ENCODE measurements at regions not wholly inside any gene's neighbourhood (a gene's known extent, or its start where the extent isn't known, plus 50 kb on each side); places are given as distances from the start of the nearest gene placed in this dataset.

DNA sequence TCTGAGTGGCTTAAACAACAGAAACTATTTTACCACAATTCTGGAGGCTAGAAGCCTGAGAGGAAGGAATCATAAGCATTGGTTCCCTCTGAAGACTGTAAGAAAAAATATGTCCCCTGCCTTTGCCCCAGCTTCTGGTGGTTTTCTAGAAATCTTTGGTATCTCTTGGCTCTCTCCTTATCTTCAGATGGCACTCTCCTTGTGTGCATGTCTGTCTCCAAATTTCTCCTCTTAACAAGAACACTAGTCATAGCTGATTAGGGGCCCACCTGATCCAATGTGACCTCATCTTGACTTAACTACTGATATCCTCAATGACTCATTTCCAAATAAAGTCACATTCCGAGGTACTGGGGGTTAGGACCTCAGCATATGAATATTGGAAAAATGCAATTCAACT is 635.0 kb upstream of the NR3C2 start:
- Histone ChIP-seq H3K36me3 (ENCODE audit: control insufficient read depth in 2 of 2, extremely low read depth in 1 of 2, insufficient read depth in 2 of 2, low read length in 2 of 2) (no peaks in the 10 kb centered on the region), H3K4me3 (ENCODE audit: control insufficient read depth in 2 of 3, extremely low read depth in 1 of 3, insufficient read depth in 2 of 3, low read depth in 1 of 3, low read length in 3 of 3) (no peak overlapping the region), H2AFZ (ENCODE audit: control insufficient read depth, low read length) (no peak overlapping the region), H3K4me1 (ENCODE audit: control insufficient read depth, extremely low read depth, insufficient read depth, low read length) (no peaks in the 10 kb centered on the region), H3K79me2 (ENCODE audit: control insufficient read depth, insufficient read depth, low read length) (no peaks in the 10 kb centered on the region), H3K4me2 (ENCODE audit: control insufficient read depth, extremely low read depth, insufficient read depth, low read depth, low read length) (no peak overlapping the region), H4K20me1 (ENCODE audit: control insufficient read depth, extremely low read depth, insufficient read depth, low read length) (no peaks in the 10 kb centered on the region), H3K9me1 (ENCODE audit: control insufficient read depth, extremely low read depth, insufficient read depth, low read length) (no peaks in the 10 kb centered on the region), H3K27ac (ENCODE audit: control insufficient read depth, insufficient read depth, low read length) (no peak overlapping the region), H3K9ac (ENCODE audit: control insufficient read depth, extremely low read depth, insufficient read depth, low read length) (no peak overlapping the region), H3K27me3 (ENCODE audit: control insufficient read depth, extremely low read depth, insufficient read depth, low read length) (no peaks in the 10 kb centered on the region), H3K9me3 (ENCODE audit: control insufficient read depth, low read depth, low read length) (no peaks in the 10 kb centered on the region)
- DNase-seq (ENCODE audit: low read depth, low spot score) = no peak
- dilution Hi-C loops (cut with MboI; ENCODE audit: extremely low pct_ligation_motif_present, low sequenced_read_pairs) = no loop called here
- TF ChIP-seq, protein P1, sequence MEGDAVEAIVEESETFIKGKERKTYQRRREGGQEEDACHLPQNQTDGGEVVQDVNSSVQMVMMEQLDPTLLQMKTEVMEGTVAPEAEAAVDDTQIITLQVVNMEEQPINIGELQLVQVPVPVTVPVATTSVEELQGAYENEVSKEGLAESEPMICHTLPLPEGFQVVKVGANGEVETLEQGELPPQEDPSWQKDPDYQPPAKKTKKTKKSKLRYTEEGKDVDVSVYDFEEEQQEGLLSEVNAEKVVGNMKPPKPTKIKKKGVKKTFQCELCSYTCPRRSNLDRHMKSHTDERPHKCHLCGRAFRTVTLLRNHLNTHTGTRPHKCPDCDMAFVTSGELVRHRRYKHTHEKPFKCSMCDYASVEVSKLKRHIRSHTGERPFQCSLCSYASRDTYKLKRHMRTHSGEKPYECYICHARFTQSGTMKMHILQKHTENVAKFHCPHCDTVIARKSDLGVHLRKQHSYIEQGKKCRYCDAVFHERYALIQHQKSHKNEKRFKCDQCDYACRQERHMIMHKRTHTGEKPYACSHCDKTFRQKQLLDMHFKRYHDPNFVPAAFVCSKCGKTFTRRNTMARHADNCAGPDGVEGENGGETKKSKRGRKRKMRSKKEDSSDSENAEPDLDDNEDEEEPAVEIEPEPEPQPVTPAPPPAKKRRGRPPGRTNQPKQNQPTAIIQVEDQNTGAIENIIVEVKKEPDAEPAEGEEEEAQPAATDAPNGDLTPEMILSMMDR (optimal IDR thresholded peaks at IDR 0.05 in 1 of 3, IDR thresholded peaks at IDR 0.05 in 1 of 3, conservative IDR thresholded peaks at IDR 0.05 in 1 of 3; ENCODE audit: extremely low read depth in 1 of 3, insufficient read depth in 2 of 3, low read length in 3 of 3) = no peak
- no peak for TF ChIP-seq EZH2 (IDR thresholded peaks at IDR 0.05; ENCODE audit: low read length)
- no peak for FAIRE-seq

DNA sequence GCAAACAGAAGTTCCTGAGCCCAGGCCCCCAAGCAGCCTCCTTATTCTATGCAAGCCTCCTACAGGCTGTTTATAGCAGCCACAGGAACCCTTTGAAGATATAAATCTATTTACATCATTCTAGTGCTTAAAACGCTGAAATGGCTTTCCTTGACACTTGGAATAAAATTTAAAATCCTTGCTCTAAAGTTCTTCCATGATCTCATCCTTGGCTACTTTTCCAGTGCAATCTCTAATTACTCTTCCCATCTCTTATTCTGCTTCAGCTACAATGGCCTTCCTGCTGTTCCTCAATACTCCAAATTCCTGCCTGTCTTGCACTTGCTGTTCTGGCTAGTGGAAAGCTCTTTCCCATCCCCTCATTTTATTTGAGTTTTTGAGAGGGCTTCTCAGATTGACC is 634.2 kb upstream of the NR3C2 start:
- Histone ChIP-seq H3K9ac (ENCODE audit: control insufficient read depth, extremely low read depth, insufficient read depth, low read length) (no peak overlapping the region), H3K79me2 (ENCODE audit: control insufficient read depth, insufficient read depth, low read length) (no peaks in the 10 kb centered on the region), H2AFZ (ENCODE audit: control insufficient read depth, low read length) (no peak overlapping the region), H3K4me2 (ENCODE audit: control insufficient read depth, extremely low read depth, insufficient read depth, low read depth, low read length) (no peak overlapping the region), H3K27me3 (ENCODE audit: control insufficient read depth, extremely low read depth, insufficient read depth, low read length) (no peaks in the 10 kb centered on the region), H3K4me1 (ENCODE audit: control insufficient read depth, extremely low read depth, insufficient read depth, low read length) (no peaks in the 10 kb centered on the region), H3K9me3 (ENCODE audit: control insufficient read depth, low read depth, low read length) (no peaks in the 10 kb centered on the region), H4K20me1 (ENCODE audit: control insufficient read depth, extremely low read depth, insufficient read depth, low read length) (no peaks in the 10 kb centered on the region), H3K4me3 (ENCODE audit: control insufficient read depth in 2 of 3, extremely low read depth in 1 of 3, insufficient read depth in 2 of 3, low read depth in 1 of 3, low read length in 3 of 3) (no peak overlapping the region), H3K27ac (ENCODE audit: control insufficient read depth, insufficient read depth, low read length) (no peak overlapping the region), H3K36me3 (ENCODE audit: control insufficient read depth in 2 of 2, extremely low read depth in 1 of 2, insufficient read depth in 2 of 2, low read length in 2 of 2) (no peaks in the 10 kb centered on the region), H3K9me1 (ENCODE audit: control insufficient read depth, extremely low read depth, insufficient read depth, low read length) (no peaks in the 10 kb centered on the region)
- TF ChIP-seq EZH2 (IDR thresholded peaks at IDR 0.05; ENCODE audit: low read length) = no peak
- TF ChIP-seq, protein P1 (optimal IDR thresholded peaks at IDR 0.05 in 1 of 3, IDR thresholded peaks at IDR 0.05 in 1 of 3, conservative IDR thresholded peaks at IDR 0.05 in 1 of 3; ENCODE audit: extremely low read depth in 1 of 3, insufficient read depth in 2 of 3, low read length in 3 of 3) = no peak
- DNase-seq (ENCODE audit: low read depth, low spot score) (no peak), FAIRE-seq (no peak)
- dilution Hi-C loops (cut with MboI; ENCODE audit: extremely low pct_ligation_motif_present, low sequenced_read_pairs) = no loop called here
